Adrenal gland (tissue), 9 donors: ENCODE measurements at regions not wholly inside any gene's neighbourhood (a gene's known extent, or its start where the extent isn't known, plus 50 kb on each side); places are given as distances from the start of the nearest gene placed in this dataset.

Source experiments
- DNase-seq, 7 donors: peaks; one replicate each; pipeline ENCODE4 v3.0.0-alpha.2; 2019 to 2020
- H3K27ac ChIP-seq, 5 donors: fragments of 200-600 bp; sonication (generic) in 4 of 5; 1 replicate in 3 of 5; 2 replicates in 2 of 5; pipeline versions ENCODE4 v1.5.1 to v1.8.0; 2016 to 2020; ENCODE audit warnings: mild to moderate bottlenecking in 1 of 5
- H3K27me3 ChIP-seq: fragments of 200-600 bp; 2 replicates; pipeline ENCODE4 v1.8.0; 2021
- H3K36me3 ChIP-seq, 2 donors: fragments of 200-600 bp; replicated peaks in 1 of 2; 1 replicate in 1 of 2; 2 replicates in 1 of 2; pipeline versions ENCODE4 v1.5.1 to v1.8.0; 2018 to 2022
- H3K4me1 ChIP-seq, 2 donors: fragments of 200-600 bp; replicated peaks in 1 of 2; 1 replicate in 1 of 2; 2 replicates in 1 of 2; pipeline versions ENCODE4 v1.5.1 to v1.8.0; 2018 to 2021
- H3K4me3 ChIP-seq, 4 donors: fragments of 200-600 bp; sonication (generic) in 3 of 4; one replicate each; pipeline ENCODE4 v1.5.1; 2016 to 2018
- H3K9me3 ChIP-seq, 3 donors: fragments of 200-600 bp; sonication (generic) in 1 of 3; replicated peaks in 1 of 3; 1 replicate in 2 of 3; 2 replicates in 1 of 3; pipeline versions ENCODE4 v1.5.1 to v1.8.0; 2016 to 2021
- CTCF ChIP-seq, 6 experiments: fragments of 450-650 bp in 4 of 6; fragments of 200-600 bp in 2 of 6; sonication (generic) in 1 of 6; IDR thresholded peaks; 1 replicate in 5 of 6; 2 replicates in 1 of 6; pipeline versions ENCODE4 v1.5.1 to v1.8.0; 2016 to 2021; ENCODE audit warnings: antibody characterized with exemption in 6 of 6, mild to moderate bottlenecking in 2 of 6, moderate library complexity in 1 of 6
- POLR2A ChIP-seq, 2 donors: fragments of 450-650 bp; IDR thresholded peaks; one replicate each; pipeline ENCODE4 v1.6.1; 2017; ENCODE audit warnings: antibody characterized with exemption in 2 of 2, mild to moderate bottlenecking in 2 of 2, moderate library complexity in 1 of 2
- WGBS, 4 donors: extraction: QIAGEN DNeasy Blood & Tissue Kit in 2 of 4; methylation state at CpG; one replicate each; pipeline versions ENCODE4 v1.1.5 to v1.1.7; 2013 to 2017; 5-methylcytosine and 5-hydroxymethylcytosine counted together
- intact Hi-C, 2 donors: fragments of 100-400 bp; cut with DNase I; formaldehyde crosslinking; loops; one replicate each; pipeline versions ENCODE4 v1.14.1 to v1.15.0; 2022 to 2023
- donor health status: healthy with polysubstance abuse.
- donor health status: Bipolar disorder and iron deficiency.
- donor health status: DM: yes; HTN: yes; CAD: no.
- donor health status: DM: no; HTN: no; CAD: no.
- donor health status: DM: no; HTN: no; CAD: no.

- Histone ChIP-seq H3K9me3 (no peaks in the 10 kb centered on the region), H3K4me1 (no peaks in the 10 kb centered on the region), H3K27me3 (no peaks in the 10 kb centered on the region), H3K4me3 (no peak overlapping the region), H3K27ac (no peak overlapping the region), H3K36me3 (no peaks in the 10 kb centered on the region)
- TF ChIP-seq POLR2A (IDR thresholded peaks at IDR 0.05) (no peak), CTCF (IDR thresholded peaks at IDR 0.05) (no peak)
- 74 to 80% (median 78%) methylated on average over 1 of the region's 1 CpG for WGBS, 4 donors
- intact Hi-C loops, result no loop called here
- no peak for DNase-seq
Observed at GRCh38 chr2:58709687-58710354, 468.7 kb upstream of the FANCL start.

GRCh38 chr2:58709274-58709673 is 468.1 kb upstream of the FANCL start:
- no peak for TF ChIP-seq CTCF (IDR thresholded peaks at IDR 0.05)
- TF ChIP-seq POLR2A (IDR thresholded peaks at IDR 0.05), result no peak
- Histone ChIP-seq H3K4me1 (no peaks in the 10 kb centered on the region), H3K27ac (no peak overlapping the region), H3K4me3 (no peak overlapping the region), H3K36me3 (no peaks in the 10 kb centered on the region), H3K9me3 (no peaks in the 10 kb centered on the region), H3K27me3 (no peaks in the 10 kb centered on the region)
- WGBS, 4 donors, result 75 to 83% (median 78%) methylated on average over 4 of the region's 4 CpGs
- no peak for DNase-seq
- intact Hi-C loops, result no loop called here

- TF ChIP-seq POLR2A (IDR thresholded peaks at IDR 0.05) (no peak), CTCF (IDR thresholded peaks at IDR 0.05) (no peak)
- intact Hi-C loops, result no loop called here
- H3K27me3 ChIP-seq, result no peaks in the 10 kb centered on the region
- H3K27ac ChIP-seq, result no peak overlapping the region
- 40 to 71% (median 61%) methylated on average over 1 of the region's 1 CpG for WGBS, 4 donors
- no peaks in the 10 kb centered on the region for H3K9me3 ChIP-seq
- H3K4me1 ChIP-seq, result no peaks in the 10 kb centered on the region
- no peak for DNase-seq
- H3K4me3 ChIP-seq, result no peak overlapping the region
- H3K36me3 ChIP-seq, result no peaks in the 10 kb centered on the region
Observed at GRCh38 chr2:58708565-58708964, 467.4 kb upstream of the FANCL start.

GRCh38 chr2:58702302-58702885 is 461.3 kb upstream of the FANCL start:
- 37 to 46% (median 44%) methylated on average over 2 of the region's 2 CpGs for WGBS, 4 donors
- H3K4me3 ChIP-seq, result no peak overlapping the region
- intact Hi-C loops, result no loop called here
- no peak overlapping the region for H3K27ac ChIP-seq
- no peaks in the 10 kb centered on the region for H3K36me3 ChIP-seq
- no peaks in the 10 kb centered on the region for H3K9me3 ChIP-seq
- H3K4me1 ChIP-seq, result no peaks in the 10 kb centered on the region
- no peaks in the 10 kb centered on the region for H3K27me3 ChIP-seq
- no peak for DNase-seq
- TF ChIP-seq POLR2A (IDR thresholded peaks at IDR 0.05) (no peak), CTCF (IDR thresholded peaks at IDR 0.05) (no peak)
